ENCODE measurements at regions not wholly inside any gene's neighbourhood (a gene's known extent, or its start where the extent isn't known, plus 50 kb on each side); places are given as distances from the start of the nearest gene placed in this dataset.

GRCh38 chr4:180589575-180589974 is 1653.6 kb upstream of the TENM3 start:
- no peak overlapping the region for H3K27ac ChIP-seq (ENCODE audit: low read depth, low read length)
- no peaks in the 10 kb centered on the region for H4K20me1 ChIP-seq (ENCODE audit: insufficient read depth, low read length)
- H2AFZ ChIP-seq (ENCODE audit: low read length) = no peak overlapping the region
- no peak for TF ChIP-seq CTCF (IDR thresholded peaks at IDR 0.05; ENCODE audit: extremely low read depth, low read depth, low read length)
- H3K27me3 ChIP-seq (ENCODE audit: insufficient read depth, low read length) = no peaks in the 10 kb centered on the region
- no peak overlapping the region for H3K4me3 ChIP-seq (ENCODE audit: insufficient read depth, low read length)
- DNase-seq (ENCODE audit: insufficient read length, low spot score, missing footprints) = no peak
- no peaks in the 10 kb centered on the region for H3K79me2 ChIP-seq (ENCODE audit: insufficient read depth, low read length)
- H3K9me3 ChIP-seq (ENCODE audit: low read depth, low read length) = no peaks in the 10 kb centered on the region
- no peaks in the 10 kb centered on the region for H3K4me1 ChIP-seq (ENCODE audit: insufficient read depth, low read length)
- no peak overlapping the region for H3K4me2 ChIP-seq (ENCODE audit: insufficient read depth, low read length)
- H3K36me3 ChIP-seq (ENCODE audit: insufficient read depth, low read length) = no peaks in the 10 kb centered on the region

GRCh38 chr4:180596888-180597483 is 1646.2 kb upstream of the TENM3 start:
- no peaks in the 10 kb centered on the region for H3K9me3 ChIP-seq (ENCODE audit: low read depth, low read length)
- H3K4me2 ChIP-seq (ENCODE audit: insufficient read depth, low read length) = no peak overlapping the region
- no peak for TF ChIP-seq CTCF (IDR thresholded peaks at IDR 0.05; ENCODE audit: extremely low read depth, low read depth, low read length)
- no peaks in the 10 kb centered on the region for H3K27me3 ChIP-seq (ENCODE audit: insufficient read depth, low read length)
- no peak for DNase-seq (ENCODE audit: insufficient read length, low spot score, missing footprints)
- no peaks in the 10 kb centered on the region for H3K36me3 ChIP-seq (ENCODE audit: insufficient read depth, low read length)
- no peaks in the 10 kb centered on the region for H3K4me1 ChIP-seq (ENCODE audit: insufficient read depth, low read length)
- no peak overlapping the region for H3K4me3 ChIP-seq (ENCODE audit: insufficient read depth, low read length)
- no peak overlapping the region for H2AFZ ChIP-seq (ENCODE audit: low read length)
- no peak overlapping the region for H3K27ac ChIP-seq (ENCODE audit: low read depth, low read length)
- H4K20me1 ChIP-seq (ENCODE audit: insufficient read depth, low read length) = no peaks in the 10 kb centered on the region
- no peaks in the 10 kb centered on the region for H3K79me2 ChIP-seq (ENCODE audit: insufficient read depth, low read length)

- no peak for TF ChIP-seq CTCF (IDR thresholded peaks at IDR 0.05; ENCODE audit: extremely low read depth, low read depth, low read length)
- Histone ChIP-seq H3K4me2 (ENCODE audit: insufficient read depth, low read length) (no peak overlapping the region), H3K4me3 (ENCODE audit: insufficient read depth, low read length) (no peak overlapping the region), H3K79me2 (ENCODE audit: insufficient read depth, low read length) (no peaks in the 10 kb centered on the region), H3K27me3 (ENCODE audit: insufficient read depth, low read length) (no peaks in the 10 kb centered on the region), H4K20me1 (ENCODE audit: insufficient read depth, low read length) (no peaks in the 10 kb centered on the region), H3K9me3 (ENCODE audit: low read depth, low read length) (no peaks in the 10 kb centered on the region), H3K4me1 (ENCODE audit: insufficient read depth, low read length) (no peaks in the 10 kb centered on the region), H3K36me3 (ENCODE audit: insufficient read depth, low read length) (no peaks in the 10 kb centered on the region), H3K27ac (ENCODE audit: low read depth, low read length) (no peak overlapping the region), H2AFZ (ENCODE audit: low read length) (no peak overlapping the region)
- DNase-seq (ENCODE audit: insufficient read length, low spot score, missing footprints) = no peak
Observed at GRCh38 chr4:180598281-180598680, 1644.9 kb upstream of the TENM3 start.

GRCh38 chr4:180603791-180604190 is 1639.4 kb upstream of the TENM3 start:
- no peaks in the 10 kb centered on the region for H3K4me1 ChIP-seq (ENCODE audit: insufficient read depth, low read length)
- no peak overlapping the region for H3K4me3 ChIP-seq (ENCODE audit: insufficient read depth, low read length)
- no peaks in the 10 kb centered on the region for H3K27me3 ChIP-seq (ENCODE audit: insufficient read depth, low read length)
- H3K9me3 ChIP-seq (ENCODE audit: low read depth, low read length) = no peaks in the 10 kb centered on the region
- no peak for TF ChIP-seq CTCF (IDR thresholded peaks at IDR 0.05; ENCODE audit: extremely low read depth, low read depth, low read length)
- no peak overlapping the region for H3K4me2 ChIP-seq (ENCODE audit: insufficient read depth, low read length)
- no peak for DNase-seq (ENCODE audit: insufficient read length, low spot score, missing footprints)
- H3K27ac ChIP-seq (ENCODE audit: low read depth, low read length) = no peak overlapping the region
- H3K36me3 ChIP-seq (ENCODE audit: insufficient read depth, low read length) = no peaks in the 10 kb centered on the region
- no peaks in the 10 kb centered on the region for H3K79me2 ChIP-seq (ENCODE audit: insufficient read depth, low read length)
- no peaks in the 10 kb centered on the region for H4K20me1 ChIP-seq (ENCODE audit: insufficient read depth, low read length)
- H2AFZ ChIP-seq (ENCODE audit: low read length) = no peak overlapping the region
